Activated gamma-delta T cell treated with Interleukin-2 at 50 U/mL for 16 hours (primary cell): ENCODE measurements at regions not wholly inside any gene's neighbourhood (a gene's known extent, or its start where the extent isn't known, plus 50 kb on each side); places are given as distances from the start of the nearest gene placed in this dataset.
"Not testable (repeated sequence)": the region's sequence is repeated elsewhere in the genome, so short reads cannot be mapped to it uniquely, and the experiment has no call there.

Experiments used
- DNase-seq: peaks from one replicate; pipeline ENCODE4 v3.0.0-alpha.2; 2020

GRCh38 chr4:110850461-110851442 is 227.9 kb upstream of the PITX2 start:
- DNase-seq: no peak

GRCh38 chr4:110851989-110852388 is 229.1 kb upstream of the PITX2 start:
- no peak for DNase-seq

GRCh38 chr4:110852793-110853192 is 229.9 kb upstream of the PITX2 start:
- DNase-seq: no peak

DNA sequence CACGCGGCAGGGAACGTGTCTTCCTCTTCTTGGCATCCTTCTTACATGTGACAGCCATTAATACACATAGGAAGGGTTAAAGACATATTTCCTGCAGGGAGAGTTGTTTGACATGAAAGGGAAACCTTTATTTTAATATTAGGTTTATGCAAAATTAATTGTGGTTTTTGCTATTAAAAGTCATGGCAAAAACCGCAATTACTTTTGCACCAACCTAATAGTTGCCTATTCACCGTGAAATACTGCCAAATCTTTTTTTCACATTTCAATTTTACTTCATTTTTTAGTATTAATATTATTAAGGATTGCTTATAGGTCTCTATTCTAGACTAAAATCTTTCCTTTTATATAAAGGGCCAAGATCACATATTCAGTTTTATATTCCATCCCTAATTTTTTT is 230.4 kb upstream of the PITX2 start:
- no peak for DNase-seq

- no peak for DNase-seq
Observed at GRCh38 chr4:110854021-110854678, 231.3 kb upstream of the PITX2 start.

GRCh38 chr4:110860125-110860524 is 237.2 kb upstream of the PITX2 start:
- DNase-seq: no peak

DNA sequence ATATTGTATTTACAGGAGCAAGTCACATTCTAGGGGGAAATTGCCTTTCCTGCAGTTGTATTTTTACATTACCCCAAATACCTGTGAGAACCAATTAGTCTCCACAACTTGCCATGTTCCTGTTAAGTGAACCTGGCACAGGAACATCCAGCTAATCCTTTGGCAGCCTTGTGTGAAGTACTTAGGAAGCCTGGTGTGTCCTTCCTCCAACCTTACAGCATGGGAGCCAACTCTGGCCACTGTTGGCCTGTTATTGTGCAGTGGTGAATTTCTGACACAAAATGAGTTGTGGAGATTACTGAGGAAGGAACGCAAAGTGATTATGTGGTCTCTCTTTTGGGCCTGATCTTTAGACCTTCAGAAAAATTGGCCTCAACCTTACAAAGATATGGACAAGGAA is 238.0 kb upstream of the PITX2 start:
- DNase-seq: no peak

- no peak for DNase-seq
Observed at GRCh38 chr4:110865611-110866259, 242.9 kb upstream of the PITX2 start.

GRCh38 chr4:110867251-110867960 is 244.5 kb upstream of the PITX2 start:
- DNase-seq: no peak

DNA sequence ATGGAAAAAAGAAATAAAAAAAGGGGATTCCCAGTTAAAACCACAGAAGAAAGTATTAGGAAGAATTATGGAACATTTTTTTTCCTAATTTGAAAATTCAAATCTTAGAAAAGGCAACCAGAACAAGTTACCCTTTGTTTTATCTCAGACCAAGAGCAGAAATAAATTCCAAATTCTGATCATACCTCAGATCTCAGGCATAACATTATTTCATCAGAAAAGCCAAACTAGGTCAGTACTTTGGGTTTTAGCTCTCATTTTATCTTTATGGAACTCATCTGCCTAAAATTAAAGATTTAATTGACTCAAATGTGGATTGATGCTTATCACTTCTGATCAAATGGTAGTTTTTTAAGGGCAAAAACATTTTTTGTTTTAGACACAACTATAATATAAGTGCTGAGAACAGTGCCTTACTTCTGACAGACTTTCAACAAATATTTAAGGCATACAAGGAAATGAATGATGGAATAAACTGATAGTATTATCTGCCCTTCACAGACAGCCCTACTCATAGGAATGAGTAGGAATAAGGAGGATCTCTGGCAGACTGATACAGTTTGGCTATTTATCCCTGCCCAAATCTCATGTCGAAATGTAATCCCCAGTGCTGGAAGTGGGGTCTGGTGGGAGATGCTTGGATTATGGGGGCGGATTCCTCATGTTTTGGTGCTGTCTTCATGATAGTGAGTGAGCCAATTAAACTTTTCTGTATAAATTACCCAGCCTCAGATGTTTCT is 245.3 kb upstream of the PITX2 start:
- no peak for DNase-seq

GRCh38 chr4:110869114-110869513 is 246.2 kb upstream of the PITX2 start:
- DNase-seq: no peak

- DNase-seq: no peak
Observed at GRCh38 chr4:110869862-110870572, 247.1 kb upstream of the PITX2 start.

DNA sequence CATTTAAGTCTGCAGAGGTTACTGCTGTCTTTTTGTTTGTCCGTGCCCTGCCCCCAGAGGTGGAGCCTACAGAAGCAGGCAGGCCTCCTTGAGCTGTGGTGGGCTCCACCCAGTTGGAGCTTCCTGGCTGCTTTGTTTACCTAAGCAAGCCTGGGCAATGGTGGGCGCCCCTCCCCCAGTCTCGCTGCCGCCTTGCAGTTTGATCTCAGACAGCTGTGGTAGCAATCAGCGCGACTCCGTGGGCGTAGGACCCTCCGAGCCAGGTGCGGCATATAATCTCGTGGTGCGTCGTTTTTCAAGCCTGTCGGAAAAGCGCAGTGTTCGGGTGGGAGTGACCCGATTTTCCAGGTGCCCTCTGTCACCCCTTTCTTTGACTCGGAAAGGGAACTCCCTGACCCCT is 253.3 kb upstream of the PITX2 start:
- not testable (repeated sequence) for DNase-seq

GRCh38 chr4:110876866-110877265 is 254.0 kb upstream of the PITX2 start:
- DNase-seq: no peak

DNA sequence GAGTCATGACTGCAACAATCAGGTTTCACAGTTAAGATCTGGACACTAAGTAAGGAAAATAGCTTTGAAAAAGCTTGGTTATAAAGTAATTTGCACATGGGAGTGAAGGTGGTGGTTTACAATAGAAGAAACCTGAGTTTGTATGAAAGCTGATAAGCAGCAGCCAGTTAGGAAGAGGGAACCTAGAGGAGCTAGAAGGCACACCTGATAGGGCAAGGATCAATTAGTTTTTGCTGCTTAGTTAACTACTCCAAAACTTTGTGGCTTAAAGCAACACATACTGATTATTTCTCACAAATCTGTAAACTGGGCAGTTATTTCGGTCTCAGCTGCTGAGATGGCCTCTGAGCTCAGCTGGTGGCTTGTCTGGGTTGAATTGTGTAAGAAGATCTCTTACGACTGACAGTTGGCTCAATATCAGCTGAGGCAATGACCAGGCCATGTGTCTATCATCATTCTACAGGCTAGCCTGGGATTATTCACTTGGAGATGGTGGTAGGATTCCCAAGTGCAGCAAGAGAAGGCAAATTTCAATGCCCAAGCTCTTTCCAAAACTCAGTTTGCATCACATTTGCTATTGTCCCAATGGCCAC is 255.0 kb upstream of the PITX2 start:
- no peak for DNase-seq

GRCh38 chr4:110878413-110878812 is 255.5 kb upstream of the PITX2 start:
- no peak for DNase-seq

- DNase-seq: no peak
Observed at GRCh38 chr4:110878956-110879355, 256.1 kb upstream of the PITX2 start.

- no peak for DNase-seq
Observed at GRCh38 chr4:110886270-110886669, 263.4 kb upstream of the PITX2 start.

DNA sequence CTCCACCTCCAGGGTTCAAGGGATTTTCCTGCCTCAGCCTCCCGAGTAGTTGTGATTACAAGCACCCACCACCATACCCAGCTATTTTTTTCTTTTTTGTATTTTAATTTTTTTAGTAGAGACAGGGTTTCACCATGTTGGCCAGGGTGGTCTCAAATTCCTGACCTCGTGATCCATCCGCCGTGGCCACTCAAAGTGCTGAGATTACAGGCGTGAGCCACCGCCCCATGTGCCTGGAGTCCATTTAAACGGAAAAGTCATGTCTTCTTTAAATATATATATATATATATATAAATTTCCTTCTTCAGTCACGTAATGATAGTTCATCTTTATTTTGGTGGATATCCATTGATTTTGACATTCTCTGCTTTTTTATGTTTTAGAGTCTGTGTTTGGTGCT is 264.0 kb upstream of the PITX2 start:
- no peak for DNase-seq

GRCh38 chr4:110897784-110898183 is 274.9 kb upstream of the PITX2 start:
- DNase-seq: no peak

DNA sequence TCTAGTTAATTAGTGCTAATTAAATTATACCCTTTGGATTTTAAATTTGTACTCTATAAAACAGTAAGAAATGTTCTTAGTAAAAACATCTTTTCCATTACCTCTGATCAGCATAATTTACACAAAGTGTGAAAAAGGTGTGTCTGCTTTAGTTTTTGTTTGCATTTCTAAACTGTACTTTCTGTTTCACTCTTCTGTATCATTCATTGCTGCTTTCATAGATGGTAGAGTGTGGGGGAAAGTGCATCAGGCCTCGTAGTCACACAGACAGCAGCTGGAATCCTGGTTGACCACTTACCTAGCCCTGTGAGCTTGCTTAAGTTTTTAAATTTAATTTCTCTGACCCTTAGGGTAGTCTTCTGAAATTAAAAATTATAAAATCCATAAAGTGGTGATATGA is 275.4 kb upstream of the PITX2 start:
- no peak for DNase-seq
